SK-N-MC (cell line): ENCODE measurements at regions not wholly inside any gene's neighbourhood (a gene's known extent, or its start where the extent isn't known, plus 50 kb on each side); places are given as distances from the start of the nearest gene placed in this dataset.

Source experiments
- EZH2 ChIP-seq: fragments of 200-600 bp; sonication (generic); IDR thresholded peaks from one replicate; pipeline ENCODE4 v1.6.1; 2017; ENCODE audit warnings: antibody characterized with exemption
- POLR2AphosphoS5 ChIP-seq: IDR thresholded peaks from 2 replicates; pipeline ENCODE4 v1.6.1; 2012; ENCODE audit warnings: mild to moderate bottlenecking, low read depth, low read length, borderline replicate concordance

GRCh38 chr1:232682248-232682647, 52.3 kb upstream of the SIPA1L2 start:
- TF ChIP-seq POLR2AphosphoS5 (no peak), EZH2 (no peak)
